Kidney glomerular epithelial cell (primary cell): ENCODE measurements at regions not wholly inside any gene's neighbourhood (a gene's known extent, or its start where the extent isn't known, plus 50 kb on each side); places are given as distances from the start of the nearest gene placed in this dataset.
"Not testable (repeated sequence)": the region's sequence is repeated elsewhere in the genome, so short reads cannot be mapped to it uniquely, and the experiment has no call there.

Experiments
- DNase-seq: peaks from one replicate; lab custom pipeline; 2025; lab: John Stamatoyannopoulos, UW

DNA sequence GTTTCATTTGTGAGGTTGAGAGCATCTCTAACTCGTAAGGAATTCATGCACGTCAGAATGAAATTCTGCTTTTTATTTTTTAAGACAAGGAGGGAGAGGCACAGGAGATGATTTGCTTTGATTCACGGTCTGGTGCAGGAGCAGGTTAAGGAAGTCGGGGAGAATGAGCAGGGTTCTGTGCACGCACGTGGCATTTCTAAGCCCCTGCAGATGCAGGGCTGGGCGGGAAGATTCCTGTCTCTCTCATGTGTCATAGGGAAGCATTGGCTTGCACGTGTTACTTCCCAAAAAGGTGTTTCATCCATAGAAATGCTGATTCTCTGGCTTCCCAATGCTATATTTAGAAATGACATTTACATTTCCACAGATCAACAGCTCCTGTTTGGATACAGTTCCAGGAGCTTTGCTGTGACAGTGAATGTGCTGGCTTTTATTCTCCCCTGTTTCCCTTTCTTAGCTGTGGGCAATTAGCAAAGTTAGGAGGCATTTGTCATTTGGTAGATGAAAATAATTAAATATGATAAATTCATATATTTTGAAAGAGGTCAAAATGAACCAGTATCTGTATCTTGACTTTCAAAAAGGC lies 119.7 kb upstream of the ZFP64 start:
- DNase-seq = no peak

DNA sequence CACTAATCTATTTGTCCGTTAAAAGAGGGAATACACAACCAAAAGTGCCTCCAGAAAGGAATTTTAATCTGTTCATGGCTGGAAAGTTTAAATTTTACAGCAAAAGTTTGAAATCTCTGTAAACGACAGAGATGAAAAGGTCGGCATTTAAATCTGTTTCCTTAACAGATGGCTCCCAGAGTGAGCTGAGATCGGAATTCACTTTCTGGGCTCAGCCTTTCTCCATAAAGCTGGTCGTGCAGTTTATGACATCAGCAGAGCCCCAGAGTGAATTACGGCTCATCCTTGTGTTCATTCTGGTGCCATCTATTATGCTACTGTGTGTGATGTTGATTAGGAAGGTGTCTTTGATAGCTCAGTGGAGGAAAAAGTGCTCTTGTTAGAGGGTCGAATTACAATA lies 117.6 kb upstream of the ZFP64 start:
- DNase-seq = no peak

DNA sequence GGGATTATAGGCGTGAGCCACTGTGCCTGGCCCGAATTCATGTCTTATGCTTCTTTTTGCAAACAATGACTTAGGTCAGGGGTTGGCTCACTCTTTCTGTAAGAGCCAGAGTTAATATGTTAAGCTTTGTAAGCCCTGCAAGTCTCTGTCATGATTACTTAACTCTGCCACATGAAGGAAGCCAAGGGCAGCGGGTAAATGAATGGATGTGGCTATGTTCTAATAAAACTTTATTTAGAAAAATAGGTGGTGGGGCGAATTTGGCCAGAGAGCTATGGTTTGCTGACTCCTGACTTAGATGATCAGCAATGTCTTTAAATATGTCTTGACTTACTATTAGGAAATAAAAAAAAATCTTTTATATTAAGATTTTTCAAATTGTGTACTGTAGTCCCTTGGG lies 114.9 kb upstream of the ZFP64 start:
- DNase-seq = no peak

GRCh38 chr20:52305858-52306257 lies 114.3 kb upstream of the ZFP64 start:
- DNase-seq = no peak

- no peak for DNase-seq
Observed at GRCh38 chr20:52305024-52305645, 113.6 kb upstream of the ZFP64 start.

- no peak for DNase-seq
Observed at GRCh38 chr20:52303281-52303950, 111.8 kb upstream of the ZFP64 start.

DNA sequence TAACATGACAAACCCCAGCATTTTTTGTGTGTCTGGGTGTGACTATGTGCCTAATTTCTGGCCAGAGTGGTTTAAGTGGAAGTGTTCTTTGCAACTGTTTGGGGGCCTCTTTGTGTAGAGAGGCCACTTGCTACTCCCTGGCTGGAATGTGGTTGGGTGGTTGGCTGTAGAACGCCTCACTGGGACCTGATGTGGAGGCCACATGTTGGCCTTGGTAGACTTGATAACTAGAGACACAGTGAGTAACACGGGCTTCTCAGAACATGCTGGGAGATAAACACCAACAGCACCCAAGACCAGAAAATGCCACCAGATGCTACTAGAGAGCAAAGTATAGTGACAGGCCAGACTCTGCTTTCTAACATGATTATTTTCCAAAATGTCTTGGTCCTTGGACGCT lies 111.2 kb upstream of the ZFP64 start:
- no peak for DNase-seq

- not testable (repeated sequence) for DNase-seq
Observed at GRCh38 chr20:52302051-52302450, 110.5 kb upstream of the ZFP64 start.

- no peak for DNase-seq
Observed at GRCh38 chr20:52295556-52295955, 104.0 kb upstream of the ZFP64 start.

DNA sequence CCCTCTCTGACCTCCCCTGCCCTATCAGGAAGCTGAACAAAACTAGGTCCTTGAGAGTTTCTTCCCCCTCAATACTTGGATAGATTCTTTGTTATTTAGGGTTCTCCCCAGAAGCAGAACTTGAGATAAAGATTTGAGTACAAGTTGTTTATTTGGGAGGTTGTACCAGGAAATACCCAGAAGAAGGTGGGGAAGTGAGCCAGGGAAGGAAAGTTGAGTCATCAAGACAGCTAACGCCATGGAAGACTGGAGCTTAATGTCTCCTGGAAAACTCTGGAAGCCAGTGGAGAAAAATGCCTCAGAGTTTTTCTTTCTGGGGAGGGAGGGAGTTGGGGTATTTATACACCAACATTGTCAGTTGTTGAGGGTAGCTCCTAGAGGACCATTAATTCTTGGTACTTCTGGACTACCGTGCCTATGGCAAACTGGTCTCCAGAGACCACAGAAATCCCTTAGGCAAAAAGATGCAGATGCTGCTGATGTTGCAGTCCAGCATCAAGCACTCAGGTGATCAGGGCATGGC lies 102.6 kb upstream of the ZFP64 start:
- no peak for DNase-seq

DNA sequence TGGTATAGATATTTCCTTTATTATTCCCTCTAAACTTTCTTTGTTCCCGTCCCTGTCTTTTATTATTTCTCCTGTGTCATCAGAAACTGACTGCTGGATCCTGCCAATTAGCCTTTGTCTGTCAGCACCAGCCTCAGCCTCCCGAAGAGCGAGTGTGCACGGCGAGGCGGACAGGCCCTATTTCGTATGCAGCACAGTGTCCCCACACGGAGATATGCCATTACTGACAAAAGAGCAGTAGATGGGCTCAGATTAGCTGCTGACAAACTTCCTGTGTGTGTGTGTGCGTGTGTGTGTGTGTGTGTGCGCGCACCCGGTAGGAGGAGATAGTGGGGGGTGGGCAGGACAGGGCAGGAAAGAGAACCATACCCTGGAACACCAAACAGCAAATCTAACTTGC lies 99.5 kb upstream of the ZFP64 start:
- DNase-seq = no peak

DNA sequence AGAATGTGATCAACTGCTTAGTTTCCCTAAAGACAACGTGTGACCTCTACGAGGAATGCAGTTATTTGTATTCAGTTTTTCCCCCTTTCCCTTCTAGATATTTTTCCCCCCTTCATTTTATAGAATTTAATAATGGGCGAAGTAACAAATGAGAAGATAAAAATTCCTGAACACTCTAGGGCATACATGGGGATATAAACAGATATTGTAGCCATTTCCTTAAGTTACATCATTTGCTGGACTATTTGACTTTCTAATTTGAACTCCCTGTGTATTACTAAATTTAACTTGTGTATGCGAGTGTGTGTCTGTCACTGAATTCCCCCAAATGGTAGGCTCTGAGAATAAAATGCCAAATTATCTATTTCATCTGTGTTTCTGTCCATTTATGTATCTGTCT lies 99.0 kb upstream of the ZFP64 start:
- no peak for DNase-seq

DNA sequence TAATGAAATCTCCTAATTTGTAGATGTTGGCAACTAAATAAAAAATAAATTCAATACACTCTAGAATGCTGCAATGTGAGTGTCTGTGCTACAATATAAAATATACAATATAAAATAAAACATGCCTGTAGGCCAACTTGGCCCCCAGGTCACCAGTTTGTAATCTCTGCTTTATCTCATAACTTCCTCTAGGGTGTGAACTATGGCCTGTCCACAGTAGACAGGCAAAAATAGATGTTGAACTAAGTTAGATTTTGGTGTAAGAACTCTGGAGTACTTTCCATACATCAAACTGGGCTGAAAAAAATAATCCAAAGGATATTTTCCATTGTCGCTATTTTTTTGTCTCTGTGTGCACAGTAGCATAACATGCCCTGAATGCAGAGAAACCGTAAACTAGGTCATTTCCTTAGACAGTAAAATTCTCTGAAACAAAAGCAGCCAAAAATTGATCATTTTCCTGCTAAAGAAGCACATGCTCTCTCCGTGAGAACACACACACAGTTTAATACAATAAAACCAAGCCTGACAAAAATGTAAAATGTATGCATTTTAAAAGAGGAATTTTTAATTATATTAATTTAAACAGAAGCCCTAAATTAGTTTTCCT lies 98.5 kb upstream of the ZFP64 start:
- no peak for DNase-seq

GRCh38 chr20:52280407-52280806 lies 88.8 kb upstream of the ZFP64 start:
- no peak for DNase-seq

DNA sequence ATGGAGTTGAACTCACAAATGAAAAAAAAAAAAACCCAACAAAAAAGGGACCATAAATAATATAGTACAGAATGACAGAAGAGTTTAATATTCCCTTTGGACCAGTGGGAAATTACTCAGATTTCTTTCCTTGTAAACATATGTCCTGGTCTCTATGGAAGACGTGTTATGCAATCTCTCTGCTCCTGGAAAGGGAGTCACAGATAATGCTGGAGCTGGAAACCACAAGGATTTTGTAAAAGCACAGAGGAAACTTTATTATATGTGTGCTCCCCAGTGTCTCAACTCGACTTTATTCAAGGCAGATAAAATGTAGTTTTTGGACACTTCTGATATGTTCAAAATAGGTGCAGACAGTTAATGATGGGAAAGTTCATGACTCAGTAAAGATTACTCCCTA lies 88.1 kb upstream of the ZFP64 start:
- no peak for DNase-seq

- DNase-seq = no peak
Observed at GRCh38 chr20:52275181-52275691, 83.7 kb upstream of the ZFP64 start.

DNA sequence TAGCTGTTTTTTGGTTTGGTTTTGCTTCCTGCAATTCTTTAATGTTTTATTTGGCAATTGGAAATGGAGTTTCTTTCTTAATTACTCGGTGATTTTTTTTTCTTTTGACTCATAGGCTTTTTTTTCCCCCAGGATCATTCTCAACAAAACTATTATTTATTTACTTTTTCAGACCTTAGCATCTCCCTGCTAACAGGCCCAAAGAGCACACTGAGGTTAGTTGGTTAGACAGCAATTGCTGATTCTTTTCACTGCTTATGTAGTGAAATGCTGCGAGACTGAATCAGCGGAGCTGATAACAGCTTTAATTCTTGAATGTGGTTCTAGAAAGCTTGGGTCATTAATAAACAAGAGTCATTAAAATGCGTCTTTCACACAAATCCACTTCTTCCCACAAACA lies 79.1 kb upstream of the ZFP64 start:
- no peak for DNase-seq

- DNase-seq = no peak
Observed at GRCh38 chr20:52270001-52270606, 78.5 kb upstream of the ZFP64 start.

DNA sequence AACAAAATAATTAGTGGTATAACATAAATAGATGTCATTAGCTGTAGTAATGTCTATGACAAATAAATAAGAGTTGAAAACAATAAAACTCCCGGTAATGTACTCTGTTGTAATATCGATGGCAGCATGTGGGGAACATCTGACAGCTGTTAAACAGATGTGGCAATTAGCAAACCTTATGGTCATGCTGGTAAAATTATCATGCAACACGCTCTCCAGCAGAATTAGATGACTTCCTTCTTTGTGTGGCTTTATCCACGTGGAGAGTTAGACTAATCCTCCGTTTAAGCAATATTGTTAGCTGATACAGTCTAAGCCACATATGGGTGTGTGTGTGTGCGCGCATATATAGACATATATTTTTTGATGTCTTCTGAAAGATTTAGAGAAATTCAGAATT lies 77.7 kb upstream of the ZFP64 start:
- DNase-seq = no peak

- DNase-seq = no peak
Observed at GRCh38 chr20:52268184-52268749, 76.7 kb upstream of the ZFP64 start.

DNA sequence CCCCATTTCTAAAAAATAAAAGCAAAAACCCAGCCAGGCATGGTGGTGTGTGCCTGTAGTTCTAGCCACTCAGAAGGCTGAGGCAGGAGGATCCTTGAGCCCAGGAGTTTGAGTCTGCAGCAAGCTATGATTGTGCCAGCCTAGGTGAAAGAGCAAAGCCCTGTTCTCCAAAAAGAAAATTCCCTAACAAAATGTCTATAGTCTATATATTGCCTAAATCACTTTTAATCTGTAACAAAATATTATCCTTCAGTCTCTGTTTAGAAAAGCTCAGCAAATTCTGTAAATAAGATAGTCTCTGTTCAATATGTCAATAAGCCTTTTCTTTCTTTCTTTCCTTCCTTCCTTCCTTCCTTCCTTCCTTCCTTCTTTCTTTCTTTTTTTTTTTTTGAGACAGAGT lies 75.8 kb upstream of the ZFP64 start:
- DNase-seq = no peak

- no peak for DNase-seq
Observed at GRCh38 chr20:52263757-52264156, 72.2 kb upstream of the ZFP64 start.
